Activated T-cell treated with anti-CD3 and anti-CD28 coated beads for 4 hours (primary cell): ENCODE measurements at regions not wholly inside any gene's neighbourhood (a gene's known extent, or its start where the extent isn't known, plus 50 kb on each side); places are given as distances from the start of the nearest gene placed in this dataset.
"Not testable (repeated sequence)": the region's sequence is repeated elsewhere in the genome, so short reads cannot be mapped to it uniquely, and the experiment has no call there.

ENCODE experiments used
- DNase-seq: peaks from one replicate; pipeline ENCODE4 v3.0.0-alpha.2; 2020

GRCh38 chr5:92081958-92082712 lies 699.0 kb upstream of the ARRDC3 start:
- no peak for DNase-seq

- no peak for DNase-seq
Measured at GRCh38 chr5:92070786-92071185, 687.7 kb upstream of the ARRDC3 start.

- DNase-seq: no peak
Measured at GRCh38 chr5:92064993-92065392, 681.9 kb upstream of the ARRDC3 start.

DNA sequence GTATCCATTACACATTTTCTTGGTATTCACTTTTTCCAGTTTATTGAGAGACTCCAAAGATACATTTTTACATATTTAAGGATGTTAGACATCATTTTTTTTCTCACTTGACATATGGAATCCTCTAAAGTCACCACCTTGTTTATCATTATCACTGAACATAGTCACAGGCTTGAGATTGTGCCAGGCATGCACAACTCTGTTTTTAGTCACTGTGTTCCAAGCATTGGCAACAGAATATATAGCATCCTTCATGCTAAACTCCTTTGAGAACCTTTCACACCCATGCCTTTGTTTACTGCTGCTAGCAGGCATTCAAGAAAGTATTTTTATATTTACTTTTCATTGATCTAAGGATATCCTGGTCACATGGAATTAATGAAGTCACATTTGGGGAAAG lies 668.6 kb upstream of the ARRDC3 start:
- DNase-seq: no peak

DNA sequence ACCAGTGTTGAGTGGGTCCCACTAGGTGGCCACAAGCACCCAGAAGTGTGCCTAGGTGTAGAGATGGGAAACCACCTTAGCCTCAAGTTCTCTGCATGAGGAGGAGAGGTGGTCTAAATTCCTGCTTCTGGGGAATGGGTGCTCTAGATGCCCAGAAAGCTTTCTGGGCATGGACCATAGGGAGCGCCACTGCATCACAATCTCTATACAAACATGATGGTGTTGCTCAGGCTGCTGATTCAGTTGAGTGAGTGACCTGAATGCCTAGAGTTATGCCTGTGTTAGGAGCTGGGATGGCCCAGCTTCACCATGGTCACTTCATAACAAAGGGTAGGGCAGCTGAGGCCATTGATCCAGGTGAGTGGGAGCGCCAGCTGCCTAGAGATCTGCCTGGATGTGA lies 667.9 kb upstream of the ARRDC3 start:
- DNase-seq: no peak

- DNase-seq: no peak
Measured at GRCh38 chr5:92041911-92042660, 659.0 kb upstream of the ARRDC3 start.

- DNase-seq: no peak
Measured at GRCh38 chr5:92041206-92041605, 658.1 kb upstream of the ARRDC3 start.

DNA sequence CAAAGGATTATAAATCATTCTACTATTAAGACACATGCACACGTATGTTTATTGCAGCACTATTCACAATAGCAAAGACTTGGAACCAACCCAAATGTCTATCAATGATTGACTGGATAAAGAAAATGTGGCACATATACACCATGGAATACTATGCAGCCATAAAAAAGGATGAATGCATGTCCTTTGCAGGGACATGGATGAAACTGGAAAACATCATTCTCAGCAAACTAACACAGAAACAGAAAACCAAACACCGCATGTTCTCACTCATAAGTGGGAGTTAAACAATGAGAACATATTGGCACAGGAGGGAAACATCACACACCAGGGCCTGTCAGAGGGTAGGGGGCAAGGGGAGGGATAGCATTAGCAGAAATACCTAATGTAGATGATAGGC lies 646.7 kb upstream of the ARRDC3 start:
- not testable (repeated sequence) for DNase-seq

DNA sequence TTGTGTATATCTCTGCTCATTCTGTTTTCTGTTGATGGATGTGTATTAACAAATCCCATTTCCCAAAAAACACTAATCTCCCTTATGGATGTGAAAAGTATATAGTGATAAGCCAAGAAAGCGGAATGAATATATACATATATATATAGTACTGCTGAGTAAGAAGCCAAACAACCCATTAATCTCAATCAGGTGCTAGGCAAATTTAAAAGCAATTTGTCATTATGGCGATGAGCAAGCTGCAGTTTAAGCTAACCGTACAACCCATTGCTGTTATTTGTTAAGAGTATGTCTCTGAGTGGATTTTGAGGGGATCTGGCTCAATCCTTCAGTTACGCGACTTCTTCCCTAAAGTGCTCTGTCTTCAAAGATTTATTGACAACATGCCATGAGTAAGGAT lies 640.4 kb upstream of the ARRDC3 start:
- no peak for DNase-seq

GRCh38 chr5:92023141-92023471 lies 640.0 kb upstream of the ARRDC3 start:
- no peak for DNase-seq

DNA sequence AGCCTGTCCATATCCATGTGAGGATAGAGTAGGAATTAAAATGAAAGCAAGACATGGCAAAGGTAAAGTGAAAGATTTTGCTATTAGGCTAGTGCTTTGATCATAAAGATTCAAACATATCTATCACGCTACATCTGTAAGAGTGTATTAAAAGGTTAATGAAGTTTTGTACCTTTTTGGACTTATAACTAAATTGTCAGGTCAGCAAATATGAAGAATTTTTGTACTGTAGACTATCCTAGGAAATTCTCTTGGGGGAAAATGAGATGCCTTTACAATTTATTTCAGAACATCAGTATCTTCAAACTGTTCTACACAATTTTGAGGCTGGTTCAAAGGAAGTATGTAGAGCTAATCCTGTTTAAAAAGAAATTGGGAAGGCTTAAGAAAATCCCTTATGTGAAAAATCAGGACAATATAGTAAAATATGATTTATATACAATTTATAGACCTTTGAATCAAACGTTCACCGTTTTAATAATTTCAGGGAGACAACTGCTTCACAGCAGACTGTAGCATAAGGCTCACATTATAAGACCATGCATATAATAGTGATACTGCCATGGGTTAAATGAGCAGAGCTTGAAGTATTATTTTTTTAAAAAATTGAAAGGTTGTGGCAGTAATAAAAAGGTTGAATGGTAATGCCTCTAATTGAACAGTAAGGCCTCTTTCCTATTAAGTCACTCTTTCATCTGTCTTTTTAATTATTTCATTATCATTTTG lies 639.5 kb upstream of the ARRDC3 start:
- DNase-seq: no peak

DNA sequence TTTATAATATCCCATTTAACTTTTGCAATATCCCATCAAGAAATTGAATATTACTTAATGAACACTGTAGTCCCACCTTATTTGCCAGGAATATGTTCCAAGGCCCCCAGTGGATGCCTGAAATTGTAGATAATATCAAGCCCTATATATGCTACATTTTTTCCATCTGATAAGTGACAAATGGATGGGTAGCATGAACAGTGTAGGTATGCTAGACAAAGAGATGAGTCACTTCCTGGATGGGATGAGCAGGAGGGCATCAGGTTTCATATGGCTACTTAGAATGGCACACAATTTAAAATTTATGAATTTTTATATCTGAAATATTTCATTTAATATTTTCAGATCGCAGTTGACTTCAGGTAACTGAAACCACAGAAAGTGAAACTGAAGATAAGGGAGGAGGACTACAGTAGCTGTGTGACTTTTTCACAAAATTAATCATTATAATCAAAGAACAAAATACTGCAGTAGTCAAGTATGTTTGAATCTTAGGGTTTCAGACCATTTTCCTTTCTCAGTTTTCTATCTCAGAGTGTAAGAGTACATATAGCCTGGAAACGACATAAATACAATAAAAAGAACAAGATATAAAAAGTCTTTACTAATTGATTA lies 636.4 kb upstream of the ARRDC3 start:
- no peak for DNase-seq

DNA sequence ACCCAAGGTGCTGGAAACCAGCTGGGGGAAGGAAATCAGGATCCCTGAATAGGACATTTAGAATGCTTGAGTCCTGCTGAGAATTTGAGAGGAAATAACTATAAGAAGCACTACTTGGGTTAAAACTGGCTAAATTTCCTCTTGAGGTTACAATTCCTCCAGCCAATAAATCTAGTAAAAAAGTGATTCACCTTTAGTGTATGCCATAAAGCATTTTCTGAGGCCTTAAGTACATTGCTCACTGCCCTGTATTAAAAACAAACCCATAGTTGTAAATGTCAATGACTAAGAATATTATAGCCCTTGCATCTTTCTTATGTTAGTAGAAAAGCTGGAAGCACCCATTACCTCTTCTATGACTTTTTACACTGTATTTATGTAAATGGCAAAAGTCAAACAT lies 634.7 kb upstream of the ARRDC3 start:
- no peak for DNase-seq

- DNase-seq: not testable (repeated sequence)
Measured at GRCh38 chr5:92011845-92012244, 628.7 kb upstream of the ARRDC3 start.

GRCh38 chr5:92003806-92004205 lies 620.7 kb upstream of the ARRDC3 start:
- DNase-seq: no peak

GRCh38 chr5:92002721-92003274 lies 619.7 kb upstream of the ARRDC3 start:
- no peak for DNase-seq

- DNase-seq: no peak
Measured at GRCh38 chr5:91998774-91999173, 615.7 kb upstream of the ARRDC3 start.

- no peak for DNase-seq
Measured at GRCh38 chr5:91983869-91984268, 600.8 kb upstream of the ARRDC3 start.

DNA sequence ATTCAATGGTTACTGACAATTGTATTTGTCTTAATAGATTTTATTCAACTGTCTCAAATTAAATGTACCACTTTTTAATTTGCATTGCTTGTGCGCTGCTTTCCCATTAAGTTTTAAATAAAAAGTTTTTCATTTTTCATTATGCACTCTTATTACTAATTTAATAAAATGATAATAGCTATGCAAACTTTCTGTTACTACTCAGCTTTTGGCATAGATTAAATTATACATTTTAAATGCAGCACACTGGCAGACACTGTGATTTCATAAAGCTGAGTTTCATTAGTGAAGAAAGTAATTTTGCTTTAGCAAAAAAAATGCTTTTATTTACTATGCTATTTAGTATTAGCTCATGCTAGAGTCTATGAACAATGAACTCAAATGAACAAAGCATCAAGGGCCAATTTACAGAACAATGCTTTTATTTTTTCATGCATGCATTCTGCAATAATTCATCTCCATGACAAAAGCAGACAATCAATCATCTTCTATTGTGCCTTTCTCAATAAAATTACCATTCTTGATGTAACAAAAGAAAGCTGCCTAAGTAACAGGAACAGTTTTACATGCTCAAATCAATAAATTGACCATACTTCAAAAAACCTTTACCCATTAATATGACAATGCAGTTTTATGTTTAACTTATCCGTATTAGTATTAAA lies 595.2 kb upstream of the ARRDC3 start:
- no peak for DNase-seq

- DNase-seq: no peak
Measured at GRCh38 chr5:91977579-91977978, 594.5 kb upstream of the ARRDC3 start.

DNA sequence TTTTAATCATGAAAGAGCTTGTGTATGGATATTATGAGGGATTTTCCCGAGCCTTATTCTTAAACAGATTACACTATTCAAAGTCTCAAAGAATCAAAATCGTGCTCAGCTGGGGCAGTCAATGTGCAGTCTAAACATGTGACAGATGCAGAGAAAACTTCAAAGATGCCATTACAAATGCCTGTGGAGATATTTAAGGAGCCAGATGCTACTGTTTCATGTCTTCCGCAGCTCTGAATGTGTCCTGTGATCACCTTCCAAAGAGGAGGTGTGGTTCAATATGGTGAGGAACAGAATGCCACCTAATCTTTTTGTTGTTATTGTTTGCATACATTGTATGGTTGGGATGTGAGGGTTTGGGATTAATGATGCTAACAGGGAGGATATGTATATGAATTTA lies 593.3 kb upstream of the ARRDC3 start:
- DNase-seq: no peak

- no peak for DNase-seq
Measured at GRCh38 chr5:91963166-91963565, 580.0 kb upstream of the ARRDC3 start.

DNA sequence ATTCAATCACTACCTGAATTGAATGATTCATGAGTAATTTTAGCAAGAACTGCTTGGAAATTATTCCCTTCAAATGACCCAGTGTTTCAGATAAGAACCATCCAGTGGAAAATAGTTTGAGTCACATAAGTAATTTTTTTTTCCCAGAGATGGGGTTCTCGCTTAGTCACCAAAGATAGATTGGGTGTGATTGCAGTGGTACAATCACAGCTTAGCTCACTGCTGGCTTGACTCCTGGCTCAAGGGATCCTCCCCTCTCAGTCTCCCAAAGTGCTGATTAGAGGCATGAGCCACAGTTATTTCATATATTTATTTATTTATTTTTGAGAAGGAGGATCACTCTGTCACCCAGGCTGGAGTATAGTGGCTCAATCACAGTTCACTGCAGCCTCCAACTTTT lies 574.5 kb upstream of the ARRDC3 start:
- no peak for DNase-seq
